ENCODE measurements at regions not wholly inside any gene's neighbourhood (a gene's known extent, or its start where the extent isn't known, plus 50 kb on each side); places are given as distances from the start of the nearest gene placed in this dataset.

- no peaks in the 10 kb centered on the region for H3K36me3 ChIP-seq (ENCODE audit: control insufficient read depth in 4 of 4, insufficient read depth in 4 of 4, low read length in 4 of 4)
- ATAC-seq (ENCODE audit: insufficient read depth, low FRiP score), result no peak
- DNase-seq, result no peak
- no peaks in the 10 kb centered on the region for H3K27me3 ChIP-seq (ENCODE audit: control insufficient read depth in 3 of 3, insufficient read depth in 3 of 3, low read length in 2 of 3)
- WGBS, 2 donors, result 97 to 99% methylated on average over 6 of the region's 6 CpGs
- no peak overlapping the region for H3K9ac ChIP-seq (ENCODE audit: insufficient read depth in 1 of 2, low read length in 2 of 2)
- TF ChIP-seq CTCF (IDR thresholded peaks at IDR 0.05; ENCODE audit: control extremely low read depth, extremely low read depth), result no peak
- H3K4me3 ChIP-seq, result no peak overlapping the region
- H3K27ac ChIP-seq (ENCODE audit: low read depth in 1 of 2, low read length in 1 of 2), result no peak overlapping the region
- peaks cover 0 to 4% (median 0%) of the 10 kb centered on the region in 5 donors for H3K4me1 ChIP-seq (ENCODE audit: control insufficient read depth in 5 of 5, insufficient read depth in 5 of 5, low read length in 5 of 5)
- no peaks in the 10 kb centered on the region for H3K9me3 ChIP-seq (ENCODE audit: control insufficient read depth in 4 of 4, insufficient read depth in 3 of 4, low read length in 3 of 4)
These were observed 331.6 kb downstream of the DUSP6 start for GRCh38 chr12:89020689-89021088.

DNA sequence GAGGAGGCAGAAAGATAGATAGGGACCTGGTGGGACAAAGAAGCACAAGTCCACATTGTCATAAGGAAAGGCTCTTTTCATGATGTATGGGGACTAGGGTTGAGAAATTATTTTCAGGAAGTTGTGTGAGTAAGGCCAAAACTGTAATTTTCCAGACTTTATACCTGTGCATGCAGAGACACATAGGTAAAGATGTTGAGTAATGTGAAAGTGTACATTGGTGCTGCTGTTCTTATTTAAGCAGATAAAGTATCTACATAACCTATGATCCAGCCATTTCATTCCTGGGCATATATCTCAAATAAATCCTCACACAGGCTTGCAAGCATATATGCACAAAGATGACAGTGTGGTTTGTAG, 332.2 kb downstream of the DUSP6 start:
- Histone ChIP-seq H3K9me3 (ENCODE audit: control insufficient read depth in 4 of 4, insufficient read depth in 3 of 4, low read length in 3 of 4) (no peaks in the 10 kb centered on the region), H3K27me3 (ENCODE audit: control insufficient read depth in 3 of 3, insufficient read depth in 3 of 3, low read length in 2 of 3) (no peaks in the 10 kb centered on the region), H3K27ac (ENCODE audit: low read depth in 1 of 2, low read length in 1 of 2) (no peak overlapping the region), H3K4me3 (no peak overlapping the region), H3K36me3 (ENCODE audit: control insufficient read depth in 4 of 4, insufficient read depth in 4 of 4, low read length in 4 of 4) (no peaks in the 10 kb centered on the region), H3K4me1 (ENCODE audit: control insufficient read depth in 5 of 5, insufficient read depth in 5 of 5, low read length in 5 of 5) (peaks cover 0 to 4% (median 0%) of the 10 kb centered on the region in 5 donors), H3K9ac (ENCODE audit: insufficient read depth in 1 of 2, low read length in 2 of 2) (no peak overlapping the region)
- ATAC-seq (ENCODE audit: insufficient read depth, low FRiP score) (no peak), DNase-seq (no peak)
- TF ChIP-seq CTCF (IDR thresholded peaks at IDR 0.05; ENCODE audit: control extremely low read depth, extremely low read depth), result no peak

- Histone ChIP-seq H3K36me3 (ENCODE audit: control insufficient read depth in 4 of 4, insufficient read depth in 4 of 4, low read length in 4 of 4) (no peaks in the 10 kb centered on the region), H3K27ac (ENCODE audit: low read depth in 1 of 2, low read length in 1 of 2) (no peak overlapping the region), H3K9me3 (ENCODE audit: control insufficient read depth in 4 of 4, insufficient read depth in 3 of 4, low read length in 3 of 4) (no peaks in the 10 kb centered on the region), H3K4me3 (no peak overlapping the region), H3K27me3 (ENCODE audit: control insufficient read depth in 3 of 3, insufficient read depth in 3 of 3, low read length in 2 of 3) (no peaks in the 10 kb centered on the region), H3K4me1 (ENCODE audit: control insufficient read depth in 5 of 5, insufficient read depth in 5 of 5, low read length in 5 of 5) (peaks cover 0 to 4% (median 0%) of the 10 kb centered on the region in 5 donors), H3K9ac (ENCODE audit: insufficient read depth in 1 of 2, low read length in 2 of 2) (peak overlapping the region in 1 of 2 donors; percentile 73)
- WGBS, 2 donors, result 4% methylated on average over 14 of the region's 14 CpGs
- TF ChIP-seq CTCF (IDR thresholded peaks at IDR 0.05; ENCODE audit: control extremely low read depth, extremely low read depth), result peak; percentile 95
- ATAC-seq (ENCODE audit: insufficient read depth, low FRiP score) (peak; percentile 83), DNase-seq (peak; percentile 86 to 94 (median 93))
These were observed 332.7 kb downstream of the DUSP6 start for GRCh38 chr12:89019439-89020120.

Measured in lung (tissue), 11 donors.